ENCODE measurements at regions not wholly inside any gene's neighbourhood (a gene's known extent, or its start where the extent isn't known, plus 50 kb on each side); places are given as distances from the start of the nearest gene placed in this dataset.
"Not testable (repeated sequence)": the region's sequence is repeated elsewhere in the genome, so short reads cannot be mapped to it uniquely, and the experiment has no call there.

DNA sequence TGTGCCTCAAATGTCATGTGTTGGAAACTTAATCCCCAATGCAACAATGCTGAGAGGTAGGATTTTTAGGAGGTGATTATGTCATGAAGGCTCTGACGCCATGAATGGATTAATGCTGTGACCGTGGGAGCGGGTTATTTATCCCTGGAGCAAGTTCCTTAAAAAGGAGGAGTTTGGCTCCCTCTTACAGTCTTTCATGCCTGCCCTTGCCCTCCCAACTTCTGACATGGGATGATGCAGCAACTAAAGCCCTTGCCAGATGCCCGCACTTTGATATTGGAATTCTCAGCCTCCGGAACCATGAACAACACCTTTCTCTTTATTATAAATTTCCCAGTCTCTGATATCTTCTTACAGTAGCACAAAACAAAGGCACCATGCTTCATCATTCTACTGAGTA lies 685.3 kb upstream of the CHRM3 start:
- Histone ChIP-seq H3K4me1 (no peaks in the 10 kb centered on the region), H3K4me2 (no peak overlapping the region), H3K27ac (no peak overlapping the region), H3K9me3 (no peaks in the 10 kb centered on the region; the same call in 2 of the 3 replicates), H3K4me3 (no peak overlapping the region)
- ATAC-seq (no peak), FAIRE-seq (no peak), DNase-seq (ENCODE audit: low read depth in 1 of 2, low spot score in 1 of 2) (peak in 1 of 2 experiments; percentile 1)
- ChIA-PET CTCF (no interaction called here), POLR2A (no interaction called here)
- 63% methylated on average over 5 of the region's 5 CpGs for WGBS (ENCODE audit: missing lambda C conversion rate)
- no peak for TF ChIP-seq RFX5 (IDR thresholded peaks at IDR 0.05)
- TF ChIP-seq KDM1A (IDR thresholded peaks at IDR 0.05; ENCODE audit: low read depth), result no peak
- TF ChIP-seq RAD21 (conservative IDR thresholded peaks at IDR 0.05 in 1 of 2, IDR thresholded peaks at IDR 0.05 in 1 of 2), result no peak
- TF ChIP-seq CHD4 (IDR thresholded peaks at IDR 0.05; ENCODE audit: borderline replicate concordance), result no peak
- TF ChIP-seq, protein P1, sequence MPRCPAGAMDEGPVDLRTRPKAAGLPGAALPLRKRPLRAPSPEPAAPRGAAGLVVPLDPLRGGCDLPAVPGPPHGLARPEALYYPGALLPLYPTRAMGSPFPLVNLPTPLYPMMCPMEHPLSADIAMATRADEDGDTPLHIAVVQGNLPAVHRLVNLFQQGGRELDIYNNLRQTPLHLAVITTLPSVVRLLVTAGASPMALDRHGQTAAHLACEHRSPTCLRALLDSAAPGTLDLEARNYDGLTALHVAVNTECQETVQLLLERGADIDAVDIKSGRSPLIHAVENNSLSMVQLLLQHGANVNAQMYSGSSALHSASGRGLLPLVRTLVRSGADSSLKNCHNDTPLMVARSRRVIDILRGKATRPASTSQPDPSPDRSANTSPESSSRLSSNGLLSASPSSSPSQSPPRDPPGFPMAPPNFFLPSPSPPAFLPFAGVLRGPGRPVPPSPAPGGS (IDR thresholded peaks at IDR 0.05), result no peak
- TF ChIP-seq JUNB (IDR thresholded peaks at IDR 0.05), result no peak

DNA sequence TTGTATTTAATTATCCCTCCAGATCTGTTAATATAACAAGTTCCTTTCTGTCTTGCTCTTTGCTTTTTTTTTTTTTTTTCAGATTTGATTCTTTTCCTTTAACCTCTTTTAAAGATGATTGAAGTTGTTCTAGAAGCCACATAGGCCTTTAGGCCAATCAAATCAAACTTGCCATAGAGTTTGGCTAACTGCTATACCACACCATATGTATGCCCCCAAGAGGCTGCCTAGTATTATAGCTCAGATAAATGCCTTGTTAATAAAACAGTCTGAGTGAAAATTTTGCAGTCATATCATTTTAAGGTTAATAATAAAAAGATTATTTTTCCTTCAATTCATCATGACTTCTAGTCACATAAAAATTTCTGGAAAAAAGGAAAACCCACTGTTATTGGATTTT lies 696.0 kb upstream of the CHRM3 start:
- peak in 1 of 2 experiments; percentile 6 for DNase-seq (ENCODE audit: low read depth in 1 of 2, low spot score in 1 of 2)
- POLR2A ChIA-PET, result no interaction called here
- TF ChIP-seq JUNB (IDR thresholded peaks at IDR 0.05) (no peak), RFX5 (IDR thresholded peaks at IDR 0.05) (no peak), ZNF302 (CRISPR knock-in tag; IDR thresholded peaks at IDR 0.05) (no peak), NR3C1 (IDR thresholded peaks at IDR 0.05) (no peak), HOXA7 (CRISPR knock-in tag; IDR thresholded peaks at IDR 0.05) (no peak), RCOR1 (IDR thresholded peaks at IDR 0.05; ENCODE audit: low read depth, low read length) (no peak), EP300 (IDR thresholded peaks at IDR 0.05) (no peak)
- TF ChIP-seq, protein P2, sequence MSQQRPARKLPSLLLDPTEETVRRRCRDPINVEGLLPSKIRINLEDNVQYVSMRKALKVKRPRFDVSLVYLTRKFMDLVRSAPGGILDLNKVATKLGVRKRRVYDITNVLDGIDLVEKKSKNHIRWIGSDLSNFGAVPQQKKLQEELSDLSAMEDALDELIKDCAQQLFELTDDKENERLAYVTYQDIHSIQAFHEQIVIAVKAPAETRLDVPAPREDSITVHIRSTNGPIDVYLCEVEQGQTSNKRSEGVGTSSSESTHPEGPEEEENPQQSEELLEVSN (IDR thresholded peaks at IDR 0.05; ENCODE audit: borderline replicate concordance, low read depth), result no peak
- TF ChIP-seq, protein P3, sequence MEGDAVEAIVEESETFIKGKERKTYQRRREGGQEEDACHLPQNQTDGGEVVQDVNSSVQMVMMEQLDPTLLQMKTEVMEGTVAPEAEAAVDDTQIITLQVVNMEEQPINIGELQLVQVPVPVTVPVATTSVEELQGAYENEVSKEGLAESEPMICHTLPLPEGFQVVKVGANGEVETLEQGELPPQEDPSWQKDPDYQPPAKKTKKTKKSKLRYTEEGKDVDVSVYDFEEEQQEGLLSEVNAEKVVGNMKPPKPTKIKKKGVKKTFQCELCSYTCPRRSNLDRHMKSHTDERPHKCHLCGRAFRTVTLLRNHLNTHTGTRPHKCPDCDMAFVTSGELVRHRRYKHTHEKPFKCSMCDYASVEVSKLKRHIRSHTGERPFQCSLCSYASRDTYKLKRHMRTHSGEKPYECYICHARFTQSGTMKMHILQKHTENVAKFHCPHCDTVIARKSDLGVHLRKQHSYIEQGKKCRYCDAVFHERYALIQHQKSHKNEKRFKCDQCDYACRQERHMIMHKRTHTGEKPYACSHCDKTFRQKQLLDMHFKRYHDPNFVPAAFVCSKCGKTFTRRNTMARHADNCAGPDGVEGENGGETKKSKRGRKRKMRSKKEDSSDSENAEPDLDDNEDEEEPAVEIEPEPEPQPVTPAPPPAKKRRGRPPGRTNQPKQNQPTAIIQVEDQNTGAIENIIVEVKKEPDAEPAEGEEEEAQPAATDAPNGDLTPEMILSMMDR (IDR thresholded peaks at IDR 0.05), result no peak
- no peak overlapping the region for H3K4me2 ChIP-seq
- no peak overlapping the region for H3K27ac ChIP-seq
- H3K4me1 ChIP-seq, result no peaks in the 10 kb centered on the region
- H3K9me3 ChIP-seq, result no peaks in the 10 kb centered on the region
- CTCF ChIA-PET, result no interaction called here
- FAIRE-seq, result no peak
- H3K4me3 ChIP-seq, result no peak overlapping the region
- no peak for ATAC-seq

DNA sequence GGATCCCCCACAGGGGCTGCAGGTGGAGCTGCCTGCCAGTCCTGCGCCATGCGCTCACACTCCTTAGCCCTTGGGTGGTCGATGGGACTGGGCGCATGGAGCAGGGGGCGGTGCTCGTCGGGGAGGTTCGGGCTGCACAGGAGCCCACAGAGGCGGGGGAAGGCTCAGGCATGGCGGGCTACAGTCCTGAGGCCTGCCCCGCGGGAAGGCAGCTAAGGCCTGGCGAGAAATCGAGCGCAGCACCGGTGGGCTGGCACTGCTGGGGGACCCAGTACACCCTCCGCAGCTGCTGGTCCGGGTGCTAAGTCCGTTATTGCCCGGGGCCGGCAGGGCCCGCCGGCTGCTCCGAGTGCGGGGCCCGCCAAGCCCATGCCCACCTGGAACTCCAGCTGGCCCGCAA lies 701.8 kb upstream of the CHRM3 start:
- DNase-seq (ENCODE audit: low read depth in 1 of 2, low spot score in 1 of 2); POLR2A ChIA-PET; FAIRE-seq; H3K4me1 ChIP-seq; ATAC-seq; H3K27ac ChIP-seq; H3K4me3 ChIP-seq; H3K9me3 ChIP-seq; H3K4me2 ChIP-seq: not testable (repeated sequence)
- 73% methylated on average over 7 of the region's 27 CpGs for WGBS (ENCODE audit: missing lambda C conversion rate)
- CTCF ChIA-PET, result interaction anchor here (0.9 kb wide), 1 partner anchor 13 kb away, joined by 4 read pairs; no protein-coding TSS in a partner anchor

DNA sequence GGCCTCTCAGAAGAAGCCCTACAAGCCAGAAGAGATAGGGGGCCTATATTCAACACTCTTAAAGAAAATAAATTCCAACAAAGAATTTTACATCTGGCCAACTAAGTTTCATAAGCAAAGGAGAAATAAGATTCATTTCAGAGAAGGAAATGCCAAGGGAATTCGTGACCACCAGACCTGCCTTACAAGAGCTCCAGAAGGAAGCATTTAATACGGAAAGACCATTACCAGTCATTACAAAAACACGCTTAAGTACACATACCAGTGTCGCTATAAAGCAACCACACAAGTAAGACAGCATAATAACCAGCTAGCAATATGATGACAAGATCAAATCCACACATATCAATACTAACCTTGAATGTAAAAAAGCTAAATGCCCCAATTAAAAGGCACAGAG lies 704.9 kb upstream of the CHRM3 start:
- ATAC-seq, result no peak
- Histone ChIP-seq H3K27ac (no peak overlapping the region), H3K9me3 (no peaks in the 10 kb centered on the region), H3K4me1 (no peaks in the 10 kb centered on the region), H3K4me2 (no peak overlapping the region), H3K4me3 (no peak overlapping the region)
- DNase-seq (ENCODE audit: low read depth in 1 of 2, low spot score in 1 of 2), result no peak
- ChIA-PET CTCF (interaction anchor here (1.0 kb wide), 1 partner anchor 18 kb away, joined by 3 read pairs; no protein-coding TSS in a partner anchor), POLR2A (no interaction called here)
- no peak for TF ChIP-seq NFE2L2 (conservative IDR thresholded peaks at IDR 0.05; ENCODE audit: low read length)
- TF ChIP-seq MAFK (IDR thresholded peaks at IDR 0.05; ENCODE audit: partially characterized antibody), result no peak
- TF ChIP-seq, protein P2 (IDR thresholded peaks at IDR 0.05; ENCODE audit: borderline replicate concordance, low read depth), result no peak
- no peak for TF ChIP-seq HEYL (CRISPR knock-in tag; IDR thresholded peaks at IDR 0.05)
- TF ChIP-seq, protein P4, sequence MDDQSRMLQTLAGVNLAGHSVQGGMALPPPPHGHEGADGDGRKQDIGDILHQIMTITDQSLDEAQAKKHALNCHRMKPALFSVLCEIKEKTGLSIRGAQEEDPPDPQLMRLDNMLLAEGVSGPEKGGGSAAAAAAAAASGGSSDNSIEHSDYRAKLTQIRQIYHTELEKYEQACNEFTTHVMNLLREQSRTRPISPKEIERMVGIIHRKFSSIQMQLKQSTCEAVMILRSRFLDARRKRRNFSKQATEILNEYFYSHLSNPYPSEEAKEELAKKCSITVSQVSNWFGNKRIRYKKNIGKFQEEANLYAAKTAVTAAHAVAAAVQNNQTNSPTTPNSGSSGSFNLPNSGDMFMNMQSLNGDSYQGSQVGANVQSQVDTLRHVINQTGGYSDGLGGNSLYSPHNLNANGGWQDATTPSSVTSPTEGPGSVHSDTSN (IDR thresholded peaks at IDR 0.05), result no peak
- TF ChIP-seq, protein P5, sequence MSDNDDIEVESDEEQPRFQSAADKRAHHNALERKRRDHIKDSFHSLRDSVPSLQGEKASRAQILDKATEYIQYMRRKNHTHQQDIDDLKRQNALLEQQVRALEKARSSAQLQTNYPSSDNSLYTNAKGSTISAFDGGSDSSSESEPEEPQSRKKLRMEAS (IDR thresholded peaks at IDR 0.05), result no peak
- no peak for TF ChIP-seq CHD2 (IDR thresholded peaks at IDR 0.05; ENCODE audit: low read length, partially characterized antibody)
- TF ChIP-seq FOSB (CRISPR knock-in tag; IDR thresholded peaks at IDR 0.05), result no peak
- TF ChIP-seq NPAS2 (CRISPR knock-in tag; IDR thresholded peaks at IDR 0.05; ENCODE audit: borderline replicate concordance), result no peak
- TF ChIP-seq ESRRA (IDR thresholded peaks at IDR 0.05; ENCODE audit: borderline replicate concordance, low read length), result no peak
- no peak for TF ChIP-seq ZSCAN20 (CRISPR knock-in tag; IDR thresholded peaks at IDR 0.05)
- no peak for TF ChIP-seq RFX5 (IDR thresholded peaks at IDR 0.05)
- TF ChIP-seq JUN (IDR thresholded peaks at IDR 0.05), result no peak
- 26% methylated on average over 4 of the region's 4 CpGs for WGBS (ENCODE audit: missing lambda C conversion rate)
- FAIRE-seq, result no peak
